ENCODE measurements at regions not wholly inside any gene's neighbourhood (a gene's known extent, or its start where the extent isn't known, plus 50 kb on each side); places are given as distances from the start of the nearest gene placed in this dataset.

DNA sequence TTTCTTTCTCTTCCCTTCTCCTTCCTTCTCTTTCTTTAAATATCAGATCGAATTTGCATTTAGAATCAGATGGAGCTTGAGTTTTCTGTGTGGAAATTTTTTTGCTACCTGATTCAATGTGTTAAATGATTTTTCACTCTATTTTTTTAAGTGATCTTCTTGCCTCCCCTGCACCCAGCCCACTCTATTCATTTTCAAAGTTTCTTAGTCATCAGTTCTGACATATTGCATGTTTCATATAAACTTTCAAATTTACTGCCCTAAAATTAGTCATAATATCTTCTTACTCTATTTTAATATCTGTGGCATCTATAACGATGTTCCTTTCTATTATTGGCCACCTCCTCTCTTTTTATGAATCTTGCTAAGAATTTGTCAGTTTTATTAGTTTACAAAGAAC lies 69.1 kb downstream of the MTNR1B start:
- ChIA-PET POLR2A (no interaction called here), SMC1A (ENCODE audit: uncharacterized antibody, unreplicated experiment) (no interaction called here), CTCF (no interaction called here), RAD21 (ENCODE audit: unreplicated experiment) (no interaction called here)
- H3K9me3 ChIP-seq (replicated peaks; ENCODE audit: control insufficient read depth, insufficient read depth, low read length), result no peaks in the 10 kb centered on the region
- H3K4me3 ChIP-seq, result no peak overlapping the region
- H3K36me3 ChIP-seq (ENCODE audit: control insufficient read depth in 2 of 2, insufficient read depth in 2 of 2, low read length in 1 of 2), result no peaks in the 10 kb centered on the region
- no peak for DNase-seq (ENCODE audit: low read depth, low spot score)
- 0% methylated on average over 2 of the region's 2 CpGs for WGBS (ENCODE audit: insufficient coverage, insufficient replicate concordance, low lambda C conversion rate, missing lambda C conversion rate)
- BruUV-seq (replicated peaks), result no TSS peak
- no peak overlapping the region for H3K4me2 ChIP-seq (ENCODE audit: control insufficient read depth, insufficient read depth)
- no peak overlapping the region for H2AFZ ChIP-seq (ENCODE audit: control insufficient read depth, low read depth, low read length)
- no peaks in the 10 kb centered on the region for H4K20me1 ChIP-seq (ENCODE audit: control insufficient read depth, insufficient read depth)
- H3K4me1 ChIP-seq (ENCODE audit: control insufficient read depth, insufficient read depth, low read length), result no peaks in the 10 kb centered on the region
- no peak for FAIRE-seq
- no peaks in the 10 kb centered on the region for H3K79me2 ChIP-seq (ENCODE audit: control insufficient read depth, insufficient read depth, low read length)
- ATAC-seq, result no peak
- no peak overlapping the region for H3K9ac ChIP-seq (ENCODE audit: control insufficient read depth, insufficient read depth, low read length)
- intact Hi-C loops (cut with micrococcal nuclease; ENCODE audit: unreplicated experiment), result no loop called here
- no peak overlapping the region for H3K27ac ChIP-seq (ENCODE audit: control insufficient read depth, insufficient read depth)
- in situ Hi-C loops (cut with MboI), result no loop called here
- no peaks in the 10 kb centered on the region for H3K27me3 ChIP-seq (replicated peaks in 1 of 2; ENCODE audit: control insufficient read depth in 2 of 2, insufficient read depth in 2 of 2, low read length in 1 of 2)
- TF ChIP-seq, protein P1, sequence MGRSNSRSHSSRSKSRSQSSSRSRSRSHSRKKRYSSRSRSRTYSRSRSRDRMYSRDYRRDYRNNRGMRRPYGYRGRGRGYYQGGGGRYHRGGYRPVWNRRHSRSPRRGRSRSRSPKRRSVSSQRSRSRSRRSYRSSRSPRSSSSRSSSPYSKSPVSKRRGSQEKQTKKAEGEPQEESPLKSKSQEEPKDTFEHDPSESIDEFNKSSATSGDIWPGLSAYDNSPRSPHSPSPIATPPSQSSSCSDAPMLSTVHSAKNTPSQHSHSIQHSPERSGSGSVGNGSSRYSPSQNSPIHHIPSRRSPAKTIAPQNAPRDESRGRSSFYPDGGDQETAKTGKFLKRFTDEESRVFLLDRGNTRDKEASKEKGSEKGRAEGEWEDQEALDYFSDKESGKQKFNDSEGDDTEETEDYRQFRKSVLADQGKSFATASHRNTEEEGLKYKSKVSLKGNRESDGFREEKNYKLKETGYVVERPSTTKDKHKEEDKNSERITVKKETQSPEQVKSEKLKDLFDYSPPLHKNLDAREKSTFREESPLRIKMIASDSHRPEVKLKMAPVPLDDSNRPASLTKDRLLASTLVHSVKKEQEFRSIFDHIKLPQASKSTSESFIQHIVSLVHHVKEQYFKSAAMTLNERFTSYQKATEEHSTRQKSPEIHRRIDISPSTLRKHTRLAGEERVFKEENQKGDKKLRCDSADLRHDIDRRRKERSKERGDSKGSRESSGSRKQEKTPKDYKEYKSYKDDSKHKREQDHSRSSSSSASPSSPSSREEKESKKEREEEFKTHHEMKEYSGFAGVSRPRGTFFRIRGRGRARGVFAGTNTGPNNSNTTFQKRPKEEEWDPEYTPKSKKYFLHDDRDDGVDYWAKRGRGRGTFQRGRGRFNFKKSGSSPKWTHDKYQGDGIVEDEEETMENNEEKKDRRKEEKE (IDR thresholded peaks at IDR 0.05), result no peak
- TF ChIP-seq TCF12 (IDR thresholded peaks at IDR 0.05; ENCODE audit: low read depth, low read length) (no peak), E4F1 (IDR thresholded peaks at IDR 0.05; ENCODE audit: borderline replicate concordance, partially characterized antibody) (no peak), MXI1 (IDR thresholded peaks at IDR 0.05; ENCODE audit: low read depth, low read length) (no peak), SUPT20H (IDR thresholded peaks at IDR 0.05; ENCODE audit: borderline replicate concordance, control insufficient read depth, low read depth, low read length) (no peak), KLF5 (IDR thresholded peaks at IDR 0.05; ENCODE audit: partially characterized antibody) (no peak), SREBF1 (IDR thresholded peaks at IDR 0.05; ENCODE audit: low read length) (no peak), RBBP5 (conservative IDR thresholded peaks at IDR 0.05) (no peak), ZNF24 (IDR thresholded peaks at IDR 0.05) (no peak), PRDM15 (CRISPR knock-in tag; IDR thresholded peaks at IDR 0.05) (no peak), MTA3 (IDR thresholded peaks at IDR 0.05; ENCODE audit: borderline replicate concordance, low read length) (no peak), IKZF2 (IDR thresholded peaks at IDR 0.05) (no peak), TBL1XR1 (IDR thresholded peaks at IDR 0.05; ENCODE audit: low read depth, low read length) (no peak), CREB1 (IDR thresholded peaks at IDR 0.05; ENCODE audit: low read depth) (no peak), CREM (IDR thresholded peaks at IDR 0.05; ENCODE audit: low read depth) (no peak), STAT1 (conservative IDR thresholded peaks at IDR 0.05) (no peak)
- TF ChIP-seq, protein P2, sequence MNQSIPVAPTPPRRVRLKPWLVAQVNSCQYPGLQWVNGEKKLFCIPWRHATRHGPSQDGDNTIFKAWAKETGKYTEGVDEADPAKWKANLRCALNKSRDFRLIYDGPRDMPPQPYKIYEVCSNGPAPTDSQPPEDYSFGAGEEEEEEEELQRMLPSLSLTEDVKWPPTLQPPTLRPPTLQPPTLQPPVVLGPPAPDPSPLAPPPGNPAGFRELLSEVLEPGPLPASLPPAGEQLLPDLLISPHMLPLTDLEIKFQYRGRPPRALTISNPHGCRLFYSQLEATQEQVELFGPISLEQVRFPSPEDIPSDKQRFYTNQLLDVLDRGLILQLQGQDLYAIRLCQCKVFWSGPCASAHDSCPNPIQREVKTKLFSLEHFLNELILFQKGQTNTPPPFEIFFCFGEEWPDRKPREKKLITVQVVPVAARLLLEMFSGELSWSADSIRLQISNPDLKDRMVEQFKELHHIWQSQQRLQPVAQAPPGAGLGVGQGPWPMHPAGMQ (IDR thresholded peaks at IDR 0.05; ENCODE audit: borderline replicate concordance), result no peak

Data from GM12878 (cell line).